Keratinocyte (primary cell): ENCODE measurements at regions not wholly inside any gene's neighbourhood (a gene's known extent, or its start where the extent isn't known, plus 50 kb on each side); places are given as distances from the start of the nearest gene placed in this dataset.
"Not testable (repeated sequence)": the region's sequence is repeated elsewhere in the genome, so short reads cannot be mapped to it uniquely, and the experiment has no call there.

Source experiments
- DNase-seq: peaks from one replicate; pipeline ENCODE4 v3.0.0-alpha.2; 2011; ENCODE audit warnings: low read depth, missing footprints, low spot score
- FAIRE-seq: peaks from 2 replicates; lab custom pipeline; 2011; peaks lifted over from hg19 to GRCh38; lab: Jason Lieb, UNC
- H2AFZ ChIP-seq: 2 replicates; pipeline ENCODE4 v1.6.0; 2012; ENCODE audit warnings: low read length, control low read depth, inconsistent platforms; ENCODE audit not compliant: control insufficient read depth
- H3K27ac ChIP-seq: 2 replicates; pipeline ENCODE4 v1.5.1; 2011; ENCODE audit warnings: low read length; ENCODE audit not compliant: control insufficient read depth, insufficient read depth
- H3K27me3 ChIP-seq: 3 replicates; pipeline ENCODE4 v1.6.0; 2011; ENCODE audit warnings: low read length; ENCODE audit not compliant: control insufficient read depth, insufficient read depth; ENCODE audit errors: extremely low read depth
- H3K36me3 ChIP-seq, 2 experiments: 2 replicates in 1 of 2; 3 replicates in 1 of 2; pipeline ENCODE4 v1.5.1; 2011; ENCODE audit warnings: low read length in 2 of 2, mild to moderate bottlenecking in 1 of 2; ENCODE audit not compliant: control insufficient read depth in 2 of 2, insufficient read depth in 2 of 2; ENCODE audit errors: extremely low read depth in 1 of 2
- H3K4me1 ChIP-seq: 3 replicates; pipeline ENCODE4 v1.5.1; 2011; ENCODE audit warnings: low read length; ENCODE audit not compliant: control insufficient read depth, insufficient read depth; ENCODE audit errors: extremely low read depth
- H3K4me2 ChIP-seq: 3 replicates; pipeline ENCODE4 v1.6.0; 2011; ENCODE audit warnings: low read depth, low read length; ENCODE audit not compliant: control insufficient read depth, insufficient read depth; ENCODE audit errors: extremely low read depth
- H3K4me3 ChIP-seq, 3 experiments: fragments of 200-600 bp in 1 of 3; sonication (generic) in 1 of 3; 2 replicates in 2 of 3; 3 replicates in 1 of 3; pipeline ENCODE4 v1.5.1; 2011 to 2016; ENCODE audit warnings: low read length in 3 of 3, mild to moderate bottlenecking in 3 of 3, control low read depth in 2 of 3, inconsistent platforms in 1 of 3, low read depth in 1 of 3, mixed read lengths in 1 of 3, mixed run types in 1 of 3, moderate library complexity in 1 of 3; ENCODE audit not compliant: control insufficient read depth in 2 of 3, insufficient read depth in 2 of 3; ENCODE audit errors: extremely low read depth in 1 of 3
- H3K79me2 ChIP-seq: 2 replicates; pipeline ENCODE4 v1.6.0; 2012; ENCODE audit warnings: low read length; ENCODE audit not compliant: control insufficient read depth, insufficient read depth
- H3K9ac ChIP-seq: 3 replicates; pipeline ENCODE4 v1.6.0; 2011; ENCODE audit warnings: low read length; ENCODE audit not compliant: control insufficient read depth, insufficient read depth; ENCODE audit errors: extremely low read depth
- H3K9me1 ChIP-seq: 3 replicates; pipeline ENCODE4 v1.6.0; 2011; ENCODE audit warnings: low read length; ENCODE audit not compliant: control insufficient read depth, insufficient read depth; ENCODE audit errors: extremely low read depth
- H3K9me3 ChIP-seq: 2 replicates; pipeline ENCODE4 v1.5.1; 2012; ENCODE audit warnings: low read depth, low read length; ENCODE audit not compliant: control insufficient read depth
- H4K20me1 ChIP-seq: 3 replicates; pipeline ENCODE4 v1.6.0; 2011; ENCODE audit warnings: low read length; ENCODE audit not compliant: control insufficient read depth, insufficient read depth; ENCODE audit errors: extremely low read depth
- EZH2 ChIP-seq: IDR thresholded peaks from one replicate; pipeline ENCODE4 v1.6.1; 2012; ENCODE audit warnings: inconsistent platforms, mild to moderate bottlenecking, low read length, moderate library complexity
- dilution Hi-C: fragments of 300-500 bp; cut with MboI; formaldehyde crosslinking; loops from one replicate; pipeline ENCODE4 v1.7.0; 2020; ENCODE audit warnings: low sequenced_read_pairs; ENCODE audit not compliant: extremely low pct_ligation_motif_present
- TF ChIP-seq, protein P1 (sequence below), 3 experiments: IDR thresholded peaks in 1 of 3; conservative IDR thresholded peaks in 1 of 3; optimal IDR thresholded peaks in 1 of 3; 2 replicates in 2 of 3; 3 replicates in 1 of 3; pipeline versions ENCODE3 to v1.5.1; 2011; ENCODE audit warnings: low read length in 3 of 3, mild to moderate bottlenecking in 3 of 3, moderate library complexity in 2 of 3, control low read depth in 1 of 3, inconsistent platforms in 1 of 3; ENCODE audit not compliant: insufficient read depth in 2 of 3; ENCODE audit errors: extremely low read depth in 1 of 3

DNA sequence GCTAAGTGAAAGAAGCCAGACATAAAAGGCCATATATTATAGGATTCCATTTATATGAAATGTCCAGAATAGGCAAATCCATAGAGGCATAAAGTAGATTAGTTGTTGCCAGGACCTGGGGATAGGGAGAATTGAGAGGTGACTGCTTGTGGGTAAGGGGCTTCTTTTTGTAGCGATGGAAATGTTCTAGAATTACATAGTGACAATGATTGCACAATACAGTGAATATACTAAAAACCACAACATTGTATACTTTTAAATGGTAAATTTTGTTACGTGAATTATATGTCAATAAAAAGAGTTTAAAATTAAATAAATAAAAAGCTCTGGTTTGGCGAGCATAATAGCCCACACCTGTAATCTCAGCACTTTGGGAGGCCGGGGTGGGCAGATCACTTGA lies 486.8 kb downstream of the KLF12 start:
- Histone ChIP-seq H3K27me3 (no peaks in the 10 kb centered on the region), H3K9me1 (no peaks in the 10 kb centered on the region), H2AFZ (no peak overlapping the region), H3K79me2 (no peaks in the 10 kb centered on the region), H3K4me2 (no peak overlapping the region), H3K4me3 (no peak overlapping the region), H3K27ac (no peak overlapping the region), H3K36me3 (no peaks in the 10 kb centered on the region), H3K9ac (no peak overlapping the region), H3K9me3 (no peaks in the 10 kb centered on the region), H4K20me1 (no peaks in the 10 kb centered on the region), H3K4me1 (no peaks in the 10 kb centered on the region)
- DNase-seq = no peak
- TF ChIP-seq EZH2 = no peak
- TF ChIP-seq, protein P1, sequence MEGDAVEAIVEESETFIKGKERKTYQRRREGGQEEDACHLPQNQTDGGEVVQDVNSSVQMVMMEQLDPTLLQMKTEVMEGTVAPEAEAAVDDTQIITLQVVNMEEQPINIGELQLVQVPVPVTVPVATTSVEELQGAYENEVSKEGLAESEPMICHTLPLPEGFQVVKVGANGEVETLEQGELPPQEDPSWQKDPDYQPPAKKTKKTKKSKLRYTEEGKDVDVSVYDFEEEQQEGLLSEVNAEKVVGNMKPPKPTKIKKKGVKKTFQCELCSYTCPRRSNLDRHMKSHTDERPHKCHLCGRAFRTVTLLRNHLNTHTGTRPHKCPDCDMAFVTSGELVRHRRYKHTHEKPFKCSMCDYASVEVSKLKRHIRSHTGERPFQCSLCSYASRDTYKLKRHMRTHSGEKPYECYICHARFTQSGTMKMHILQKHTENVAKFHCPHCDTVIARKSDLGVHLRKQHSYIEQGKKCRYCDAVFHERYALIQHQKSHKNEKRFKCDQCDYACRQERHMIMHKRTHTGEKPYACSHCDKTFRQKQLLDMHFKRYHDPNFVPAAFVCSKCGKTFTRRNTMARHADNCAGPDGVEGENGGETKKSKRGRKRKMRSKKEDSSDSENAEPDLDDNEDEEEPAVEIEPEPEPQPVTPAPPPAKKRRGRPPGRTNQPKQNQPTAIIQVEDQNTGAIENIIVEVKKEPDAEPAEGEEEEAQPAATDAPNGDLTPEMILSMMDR (optimal IDR thresholded peaks at IDR 0.05 in 1 of 3, IDR thresholded peaks at IDR 0.05 in 1 of 3, conservative IDR thresholded peaks at IDR 0.05 in 1 of 3; ENCODE audit: extremely low read depth in 1 of 3, insufficient read depth in 2 of 3, low read length in 3 of 3) = no peak
- FAIRE-seq = no peak
- dilution Hi-C loops = no loop called here

DNA sequence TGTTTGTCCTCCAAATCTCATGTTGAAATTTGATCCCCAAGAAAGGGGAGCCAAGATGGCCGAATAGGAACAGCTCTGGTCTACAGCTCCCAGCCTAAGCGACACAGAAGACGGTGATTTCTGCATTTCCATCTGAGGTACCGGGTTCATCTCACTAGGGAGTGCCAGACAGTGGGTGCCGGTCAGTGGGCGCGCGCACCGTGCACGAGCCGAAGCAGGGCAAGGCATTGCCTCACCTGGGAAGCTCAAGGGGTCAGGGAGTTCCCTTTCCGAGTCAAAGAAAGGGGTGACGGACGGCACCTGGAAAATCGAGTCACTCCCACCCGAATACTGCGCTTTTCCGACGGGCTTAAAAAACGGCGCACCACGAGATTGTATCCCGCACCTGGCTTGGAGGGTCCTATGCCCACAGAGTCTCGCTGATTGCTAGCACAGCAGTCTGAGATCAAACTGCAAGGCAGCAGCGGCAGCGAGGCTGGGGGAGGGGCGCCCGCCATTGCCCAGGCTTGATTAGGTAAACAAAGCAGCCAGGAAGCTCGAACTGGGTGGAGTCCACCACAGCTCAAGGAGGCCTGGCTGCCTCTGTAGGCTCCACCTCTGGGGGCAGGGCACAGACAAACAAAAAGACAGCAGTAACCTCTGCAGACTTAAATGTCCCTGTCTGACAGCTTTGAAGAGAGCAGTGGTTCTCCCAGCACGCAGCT lies 493.6 kb downstream of the KLF12 start:
- H3K27ac ChIP-seq, H3K4me3 ChIP-seq, H3K9me3 ChIP-seq, H3K4me1 ChIP-seq, H2AFZ ChIP-seq, FAIRE-seq, H3K9me1 ChIP-seq, H4K20me1 ChIP-seq, DNase-seq, dilution Hi-C loops, H3K9ac ChIP-seq, H3K79me2 ChIP-seq, H3K36me3 ChIP-seq, H3K4me2 ChIP-seq, H3K27me3 ChIP-seq: not testable (repeated sequence)
